ENCODE measurements at regions not wholly inside any gene's neighbourhood (a gene's known extent, or its start where the extent isn't known, plus 50 kb on each side); places are given as distances from the start of the nearest gene placed in this dataset.

- Histone ChIP-seq H4K20me1 (ENCODE audit: insufficient read depth) (no peaks in the 10 kb centered on the region), H3K9me2 (no peaks in the 10 kb centered on the region), H3K79me2 (ENCODE audit: insufficient read depth) (no peaks in the 10 kb centered on the region), H3K9me3 (no peaks in the 10 kb centered on the region), H3K4me2 (no peak overlapping the region), H3K36me3 (replicated peaks in 1 of 2; ENCODE audit: control insufficient read depth in 1 of 2, insufficient read depth in 2 of 2, low read length in 1 of 2) (no peaks in the 10 kb centered on the region), H2AFZ (ENCODE audit: low read depth) (no peak overlapping the region), H3K4me1 (ENCODE audit: control insufficient read depth in 1 of 2, insufficient read depth in 2 of 2, low read depth in 1 of 2, low read length in 1 of 2) (no peaks in the 10 kb centered on the region; a peak in 1 of 4 replicates), H3K27ac (ENCODE audit: low read depth in 2 of 2, low read length in 1 of 2) (no peak overlapping the region), H3K27me3 (ENCODE audit: insufficient read depth) (peaks cover 30% of the 10 kb centered on the region; the same call in 1 of the 2 replicates), H3K4me3 (ENCODE audit: low read depth in 2 of 2, low read length in 1 of 2) (no peak overlapping the region), H3K9ac (no peak overlapping the region), H3F3A (replicated peaks; ENCODE audit: insufficient read depth) (no peaks in the 10 kb centered on the region)
- ChIA-PET CTCF (interaction anchor here (0.7 to 2.6 kb wide), 3 partner anchors 101 to 190 kb away, joined by 3 to 10 read pairs (median 4); a partner anchor contains a TSS), POLR2A (interaction anchor here (0.7 kb wide), 1 partner anchor 168 kb away, joined by 3 read pairs; no protein-coding TSS in a partner anchor)
- DNase-seq, result no peak
- 62% methylated on average over 12 of the region's 12 CpGs for WGBS (ENCODE audit: low lambda C conversion rate)
- TF ChIP-seq POLR2AphosphoS5 (IDR thresholded peaks at IDR 0.05; ENCODE audit: low read depth, low read length) (no peak), MAX (IDR thresholded peaks at IDR 0.05; ENCODE audit: low read depth) (no peak), CHD2 (IDR thresholded peaks at IDR 0.05; ENCODE audit: low read length, partially characterized antibody) (no peak)
Observed at GRCh38 chr2:11022591-11023273, 111.0 kb downstream of the KCNF1 start.

DNA sequence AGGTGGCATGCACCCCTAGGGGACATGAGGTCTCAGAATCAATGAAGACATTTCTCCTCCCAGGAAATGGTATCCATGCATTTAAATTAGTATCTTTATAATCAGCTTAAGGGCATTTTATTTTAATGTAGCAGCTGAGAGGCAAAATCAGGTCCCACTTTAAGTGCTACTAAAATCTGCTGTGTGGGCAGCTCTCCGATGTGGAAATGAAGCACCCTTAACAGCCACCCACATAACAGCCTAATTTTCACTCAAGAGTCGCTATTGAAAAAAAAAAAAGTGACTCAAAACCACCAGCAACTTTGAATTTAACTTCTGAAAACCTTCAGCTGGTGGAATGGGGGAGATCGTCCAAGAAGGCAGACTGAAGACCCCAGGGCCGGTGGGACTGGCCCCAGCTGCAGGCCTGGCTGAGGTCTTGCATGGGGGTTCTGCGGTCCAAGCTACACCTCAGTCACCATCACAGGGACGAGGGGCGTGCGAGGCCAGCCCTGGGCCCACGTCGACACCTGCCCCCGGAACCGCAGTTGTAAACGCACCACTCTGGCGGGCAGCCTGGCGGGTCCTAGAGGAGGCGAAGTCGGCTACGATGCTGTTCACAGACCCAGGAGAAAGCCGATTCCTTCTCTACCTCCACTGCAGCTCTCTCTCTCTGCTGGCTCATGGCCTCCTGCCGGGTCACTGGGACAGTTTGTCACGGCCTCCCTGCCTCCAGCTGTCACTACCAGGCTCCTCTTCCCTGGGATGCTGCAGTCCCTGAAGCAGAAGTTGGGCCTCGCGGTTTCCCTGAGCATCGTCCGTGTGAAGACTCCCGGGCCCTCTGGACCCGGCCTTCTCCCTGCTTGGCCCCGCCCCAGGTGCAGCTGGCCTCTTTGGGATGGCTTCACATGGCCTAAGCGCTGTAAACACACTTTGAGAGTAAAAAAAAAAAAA lies 111.9 kb downstream of the KCNF1 start:
- DNase-seq, result no peak
- Histone ChIP-seq H2AFZ (ENCODE audit: low read depth) (no peak overlapping the region), H3K4me3 (ENCODE audit: low read depth in 2 of 2, low read length in 1 of 2) (no peak overlapping the region), H3K27me3 (ENCODE audit: insufficient read depth) (peaks cover 24% of the 10 kb centered on the region; the same call in 1 of the 2 replicates), H3F3A (replicated peaks; ENCODE audit: insufficient read depth) (no peaks in the 10 kb centered on the region), H3K79me2 (ENCODE audit: insufficient read depth) (no peaks in the 10 kb centered on the region), H3K9me3 (no peaks in the 10 kb centered on the region), H3K4me2 (no peak overlapping the region), H3K36me3 (replicated peaks in 1 of 2; ENCODE audit: control insufficient read depth in 1 of 2, insufficient read depth in 2 of 2, low read length in 1 of 2) (no peaks in the 10 kb centered on the region), H3K4me1 (ENCODE audit: control insufficient read depth in 1 of 2, insufficient read depth in 2 of 2, low read depth in 1 of 2, low read length in 1 of 2) (no peaks in the 10 kb centered on the region; a peak in 1 of 4 replicates), H3K9ac (no peak overlapping the region), H3K27ac (ENCODE audit: low read depth in 2 of 2, low read length in 1 of 2) (no peak overlapping the region), H3K9me2 (no peaks in the 10 kb centered on the region), H4K20me1 (ENCODE audit: insufficient read depth) (no peaks in the 10 kb centered on the region)
- TF ChIP-seq NRF1 (IDR thresholded peaks at IDR 0.05; ENCODE audit: low read depth, low read length), result no peak
- TF ChIP-seq SIN3A (IDR thresholded peaks at IDR 0.05; ENCODE audit: borderline replicate concordance, low read depth, low read length), result no peak
- TF ChIP-seq CTCF (IDR thresholded peaks at IDR 0.05), result no peak
- TF ChIP-seq YY1 (IDR thresholded peaks at IDR 0.05; ENCODE audit: low read depth), result no peak
- no peak for TF ChIP-seq RAD21 (IDR thresholded peaks at IDR 0.05; ENCODE audit: low read length)
- TF ChIP-seq FOXM1 (IDR thresholded peaks at IDR 0.05; ENCODE audit: low read depth), result no peak
- no peak for TF ChIP-seq JUND (IDR thresholded peaks at IDR 0.05)
- no peak for TF ChIP-seq PBX3 (IDR thresholded peaks at IDR 0.05)
- no peak for TF ChIP-seq IRF3 (IDR thresholded peaks at IDR 0.05; ENCODE audit: low read depth, low read length)
- TF ChIP-seq EZH2phosphoT487 (IDR thresholded peaks at IDR 0.05; ENCODE audit: borderline replicate concordance, low read depth), result no peak
- no peak for TF ChIP-seq TCF12 (IDR thresholded peaks at IDR 0.05)
- POLR2A ChIA-PET, result interaction anchor here (0.7 kb wide), 1 partner anchor 169 kb away, joined by 3 read pairs; no protein-coding TSS in a partner anchor
- 79% methylated on average over 29 of the region's 29 CpGs for WGBS (ENCODE audit: low lambda C conversion rate)
- CTCF ChIA-PET, result no interaction called here

All from SK-N-SH (cell line).